GM12878 (cell line): ENCODE measurements at regions not wholly inside any gene's neighbourhood (a gene's known extent, or its start where the extent isn't known, plus 50 kb on each side); places are given as distances from the start of the nearest gene placed in this dataset.

ENCODE experiments used
- ATAC-seq: fragments of 200-7000 bp; cut with Tn5 transposase; 3 replicates; pipeline ENCODE4 v1.9.1; 2020; ENCODE audit warnings: mild to moderate bottlenecking, moderate library complexity
- BruUV-seq: library from RNA; stranded (reverse); fragments of 400-500 nt; replicated peaks from 2 replicates; lab custom pipeline; 2021; lab: Mats Ljungman, UMichigan
- CTCF ChIA-PET: fragments of 300-600 bp; sonication (Branson Sonifier 250); formaldehyde crosslinking; extraction: SDS; loops from one replicate; lab custom pipeline; 2021; ENCODE audit warnings: inconsistent platforms; lab: Yijun Ruan, JAX
- POLR2A ChIA-PET: fragments of 350-600 bp; formaldehyde crosslinking; extraction: SDS; loops from one replicate; lab custom pipeline; 2021; ENCODE audit warnings: inconsistent platforms; lab: Charles Lee
- RAD21 ChIA-PET: fragments of 300-600 bp; sonication (Branson Sonifier 250); formaldehyde crosslinking; loops from one replicate; lab custom pipeline; 2023; ENCODE audit warnings: antibody characterized with exemption; ENCODE audit not compliant: unreplicated experiment; lab: Charles Lee
- SMC1A ChIA-PET: fragments of 300-600 bp; sonication (Branson Sonifier 250); formaldehyde crosslinking; loops from one replicate; lab custom pipeline; 2023; ENCODE audit not compliant: unreplicated experiment, uncharacterized antibody; lab: Charles Lee
- DNase-seq: peaks from one replicate; pipeline ENCODE4 v3.0.0-alpha.2; 2011; ENCODE audit warnings: low read depth, low spot score
- FAIRE-seq: peaks from 3 replicates; lab custom pipeline; 2011; peaks lifted over from hg19 to GRCh38; lab: Jason Lieb, UNC
- H2AFZ ChIP-seq: 2 replicates; pipeline ENCODE4 v1.6.0; 2011; ENCODE audit warnings: low read depth, low read length, control low read depth; ENCODE audit not compliant: control insufficient read depth
- H3K27ac ChIP-seq: 2 replicates; pipeline ENCODE4 v1.5.1; 2011; ENCODE audit warnings: control low read depth; ENCODE audit not compliant: control insufficient read depth, insufficient read depth
- H3K27me3 ChIP-seq, 2 experiments: replicated peaks in 1 of 2; 2 replicates each; pipeline versions ENCODE4 v1.6.0 to v1.6.1; 2011; ENCODE audit warnings: low read length in 1 of 2; ENCODE audit not compliant: control insufficient read depth in 2 of 2, insufficient read depth in 2 of 2
- H3K36me3 ChIP-seq, 2 experiments: 2 replicates each; pipeline ENCODE4 v1.5.1; 2011; ENCODE audit warnings: low read length in 1 of 2; ENCODE audit not compliant: control insufficient read depth in 2 of 2, insufficient read depth in 2 of 2
- H3K4me1 ChIP-seq: 2 replicates; pipeline ENCODE4 v1.6.1; 2011; ENCODE audit warnings: mild to moderate bottlenecking, low read length, moderate library complexity, mixed read lengths; ENCODE audit not compliant: control insufficient read depth, insufficient read depth
- H3K4me2 ChIP-seq: 2 replicates; pipeline ENCODE4 v1.6.0; 2011; ENCODE audit warnings: control low read depth; ENCODE audit not compliant: control insufficient read depth, insufficient read depth
- H3K4me3 ChIP-seq: fragments of 200-600 bp; sonication (generic); 2 replicates; pipeline ENCODE4 v1.5.1; 2016
- H3K79me2 ChIP-seq: 2 replicates; pipeline ENCODE4 v1.6.0; 2011; ENCODE audit warnings: low read length; ENCODE audit not compliant: control insufficient read depth, insufficient read depth
- H3K9ac ChIP-seq: 2 replicates; pipeline ENCODE4 v1.8.0; 2011; ENCODE audit warnings: low read length, control low read depth, mixed read lengths; ENCODE audit not compliant: control insufficient read depth, insufficient read depth
- H3K9me3 ChIP-seq: replicated peaks from 3 replicates; pipeline ENCODE4 v1.5.1; 2011; ENCODE audit warnings: mild to moderate bottlenecking, low read length; ENCODE audit not compliant: control insufficient read depth, insufficient read depth
- H4K20me1 ChIP-seq: 2 replicates; pipeline ENCODE4 v1.6.0; 2011; ENCODE audit not compliant: control insufficient read depth, insufficient read depth
- DPF2 ChIP-seq: fragments of 450-650 bp; IDR thresholded peaks from 2 replicates; pipeline ENCODE4 v1.6.1; 2017; ENCODE audit warnings: mild to moderate bottlenecking
- E4F1 ChIP-seq: fragments of 450-650 bp; IDR thresholded peaks from 2 replicates; pipeline ENCODE4 v1.6.1; 2018; ENCODE audit warnings: borderline replicate concordance, mild to moderate bottlenecking; ENCODE audit not compliant: partially characterized antibody
- HDGF ChIP-seq: fragments of 450-650 bp; IDR thresholded peaks from 2 replicates; pipeline ENCODE4 v1.6.1; 2016; ENCODE audit warnings: antibody characterized with exemption
- LARP7 ChIP-seq: fragments of 450-650 bp; IDR thresholded peaks from 2 replicates; pipeline ENCODE4 v1.6.1; 2017; ENCODE audit warnings: mild to moderate bottlenecking
- PAX5 ChIP-seq: IDR thresholded peaks from 2 replicates; pipeline ENCODE4 v1.6.1; 2011; ENCODE audit warnings: low read depth, low read length, borderline replicate concordance
- RELA ChIP-seq: fragments of 450-650 bp; IDR thresholded peaks from 2 replicates; pipeline ENCODE4 v1.8.0; 2014; ENCODE audit warnings: borderline replicate concordance; ENCODE audit not compliant: partially characterized antibody
- ZNF384 ChIP-seq: IDR thresholded peaks from 2 replicates; pipeline ENCODE4 v1.6.1; 2012; ENCODE audit warnings: low read depth, mild to moderate bottlenecking, low read length, improper control_type of control experiment, borderline replicate concordance
- WGBS: methylation state at CpG from one replicate; pipeline ENCODE4 v1.1.6; 2016; ENCODE audit warnings: low lambda C conversion rate; ENCODE audit not compliant: insufficient replicate concordance, insufficient coverage; ENCODE audit errors: missing lambda C conversion rate; 5-methylcytosine and 5-hydroxymethylcytosine counted together
- in situ Hi-C: fragments of 300-500 bp; cut with MboI; formaldehyde crosslinking; loops from 9 replicates; pipeline ENCODE4 v1.14.3; 2018; ENCODE audit warnings: mixed read lengths
- intact Hi-C: fragments of 100-400 bp; cut with micrococcal nuclease; formaldehyde crosslinking; loops from one replicate; pipeline ENCODE4 v1.14.2; 2022; ENCODE audit not compliant: unreplicated experiment

- BruUV-seq = no TSS peak
These were observed 180.7 kb downstream of the ZNF326 start for GRCh38 chr1:90175490-90176167.

More at GRCh38 chr1:90175490-90176167, 180.7 kb downstream of the ZNF326 start:
- TF ChIP-seq HDGF = no peak
- no peak for TF ChIP-seq RELA
- no peak for TF ChIP-seq PAX5
- TF ChIP-seq ZNF384 = no peak
- TF ChIP-seq DPF2 = no peak
- no peak for TF ChIP-seq LARP7
- TF ChIP-seq E4F1 = no peak
- TF ChIP-seq, all 136 proteins: peak for 0
- Histone ChIP-seq H2AFZ (no peak overlapping the region), H3K79me2 (no peaks in the 10 kb centered on the region), H3K4me1 (no peaks in the 10 kb centered on the region), H4K20me1 (no peaks in the 10 kb centered on the region), H3K27ac (no peak overlapping the region), H3K4me2 (no peak overlapping the region), H3K4me3 (no peak overlapping the region), H3K27me3 (no peaks in the 10 kb centered on the region), H3K9me3 (no peaks in the 10 kb centered on the region), H3K9ac (no peak overlapping the region), H3K36me3 (no peaks in the 10 kb centered on the region)
- ChIA-PET RAD21 (interaction anchor here (1.3 kb wide), 1 partner anchor 300 kb away, joined by 3 read pairs; no protein-coding TSS in a partner anchor), SMC1A (interaction anchor here (0.6 to 1.6 kb wide), 7 partner anchors 11 to 701 kb away, joined by 3 to 5 read pairs (median 3); no protein-coding TSS in a partner anchor), POLR2A (interaction anchor here (0.6 kb wide), 1 partner anchor 43 kb away, joined by 3 read pairs; no protein-coding TSS in a partner anchor), CTCF (interaction anchor here (1.1 kb wide), 1 partner anchor 62 kb away, joined by 3 read pairs; no protein-coding TSS in a partner anchor)
- intact Hi-C loops = no loop called here
- FAIRE-seq (no peak), ATAC-seq (no peak), DNase-seq (no peak)
- 10% methylated on average over 3 of the region's 3 CpGs for WGBS
- in situ Hi-C loops = no loop called here
